ENCODE measurements at regions not wholly inside any gene's neighbourhood (a gene's known extent, or its start where the extent isn't known, plus 50 kb on each side); places are given as distances from the start of the nearest gene placed in this dataset.

- DNase-seq = no peak
Measured at GRCh38 chr2:7392076-7392787, 475.0 kb downstream of the RNF144A start.

- no peak for DNase-seq
Measured at GRCh38 chr2:7394195-7394594, 477.0 kb downstream of the RNF144A start.

GRCh38 chr2:7400628-7401027 lies 483.4 kb downstream of the RNF144A start:
- DNase-seq = no peak

GRCh38 chr2:7403092-7403775 lies 486.0 kb downstream of the RNF144A start:
- DNase-seq = no peak

- no peak for DNase-seq
Measured at GRCh38 chr2:7405861-7406715, 488.9 kb downstream of the RNF144A start.

GRCh38 chr2:7407001-7407400 lies 489.8 kb downstream of the RNF144A start:
- no peak for DNase-seq

- DNase-seq = no peak
Measured at GRCh38 chr2:7407906-7408680, 490.9 kb downstream of the RNF144A start.

- no peak for DNase-seq
Measured at GRCh38 chr2:7411691-7412090, 494.5 kb downstream of the RNF144A start.

GRCh38 chr2:7417845-7418742 lies 500.9 kb downstream of the RNF144A start:
- no peak for DNase-seq

- DNase-seq = no peak
Measured at GRCh38 chr2:7419186-7419585, 502.0 kb downstream of the RNF144A start.

- DNase-seq = no peak
Measured at GRCh38 chr2:7419814-7420311, 502.7 kb downstream of the RNF144A start.

GRCh38 chr2:7420530-7420929 lies 503.3 kb downstream of the RNF144A start:
- DNase-seq = no peak

GRCh38 chr2:7424481-7424880 lies 507.3 kb downstream of the RNF144A start:
- no peak for DNase-seq

- no peak for DNase-seq
Measured at GRCh38 chr2:7427293-7428060, 510.3 kb downstream of the RNF144A start.

- DNase-seq = no peak
Measured at GRCh38 chr2:7428454-7429204, 511.4 kb downstream of the RNF144A start.

GRCh38 chr2:7429733-7430132 lies 512.5 kb downstream of the RNF144A start:
- no peak for DNase-seq

- no peak for DNase-seq
Measured at GRCh38 chr2:7430421-7430868, 513.2 kb downstream of the RNF144A start.

- DNase-seq = peak; percentile 61
Measured at GRCh38 chr2:7430869-7431641, 513.8 kb downstream of the RNF144A start.

- DNase-seq = no peak
Measured at GRCh38 chr2:7432436-7432835, 515.2 kb downstream of the RNF144A start.
